SK-N-MC (cell line): ENCODE measurements at regions not wholly inside any gene's neighbourhood (a gene's known extent, or its start where the extent isn't known, plus 50 kb on each side); places are given as distances from the start of the nearest gene placed in this dataset.

Experiments used
- EZH2 ChIP-seq: fragments of 200-600 bp; sonication (generic); IDR thresholded peaks from one replicate; pipeline ENCODE4 v1.6.1; 2017; ENCODE audit warnings: antibody characterized with exemption
- POLR2AphosphoS5 ChIP-seq: IDR thresholded peaks from 2 replicates; pipeline ENCODE4 v1.6.1; 2012; ENCODE audit warnings: mild to moderate bottlenecking, low read depth, low read length, borderline replicate concordance

DNA sequence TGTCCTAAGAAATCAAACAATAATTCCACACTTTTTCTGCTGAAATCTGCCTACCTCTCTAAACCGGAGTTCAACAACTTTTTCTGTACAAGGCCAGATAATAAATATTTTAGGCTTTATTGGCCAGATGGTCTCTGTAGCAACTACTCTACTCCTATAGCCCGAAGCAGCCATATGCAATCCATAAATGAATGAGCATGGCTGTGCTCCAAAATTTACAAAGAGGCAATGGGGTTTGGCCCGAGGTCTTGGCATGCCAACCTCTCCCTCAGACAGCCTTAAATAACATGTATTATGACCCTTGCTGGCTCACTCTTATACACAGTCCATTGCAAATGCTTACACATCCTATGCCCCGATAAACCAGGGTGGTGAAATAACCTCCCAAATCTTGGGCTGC is 98.6 kb upstream of the GPM6A start:
- TF ChIP-seq POLR2AphosphoS5 (no peak), EZH2 (no peak)
